Cardiac muscle cell (in vitro differentiated cells and primary cell): ENCODE measurements at regions not wholly inside any gene's neighbourhood (a gene's known extent, or its start where the extent isn't known, plus 50 kb on each side); places are given as distances from the start of the nearest gene placed in this dataset.
A peak's percentile ranks its signal among the peaks of the same experiment; 100 is the strongest.
"Not testable (repeated sequence)": the region's sequence is repeated elsewhere in the genome, so short reads cannot be mapped to it uniquely, and the experiment has no call there.

ENCODE experiments used
- DNase-seq, 2 donors: peaks; one replicate each; pipeline versions ENCODE4 v3.0.0 to v3.0.0-alpha.2; 2010 to 2017; ENCODE audit warnings: low read depth in 1 of 2, low spot score in 1 of 2
- H3K27ac ChIP-seq: fragments of 200-600 bp; sonication (generic); 2 replicates; pipeline ENCODE4 v1.5.1; 2016
- H3K27me3 ChIP-seq: fragments of 200-600 bp; sonication (generic); 2 replicates; pipeline ENCODE4 v1.6.0; 2016; ENCODE audit warnings: control low read depth
- H3K36me3 ChIP-seq: fragments of 200-600 bp; sonication (generic); 2 replicates; pipeline ENCODE4 v1.5.1; 2016; ENCODE audit warnings: control low read depth
- H3K4me1 ChIP-seq: fragments of 200-600 bp; sonication (generic); 2 replicates; pipeline ENCODE4 v1.8.1; 2017; ENCODE audit warnings: low read depth, mild to moderate bottlenecking, mixed run types
- H3K4me3 ChIP-seq: fragments of 200-600 bp; sonication (generic); 2 replicates; pipeline ENCODE4 v1.5.1; 2016; ENCODE audit warnings: mild to moderate bottlenecking
- H3K9me3 ChIP-seq: fragments of 200-600 bp; sonication (generic); 2 replicates; pipeline ENCODE4 v1.5.1; 2017; ENCODE audit warnings: low read depth, mild to moderate bottlenecking, control low read depth
- CTCF ChIP-seq: IDR thresholded peaks from 2 replicates; pipeline ENCODE4 v1.5.1; 2012; ENCODE audit warnings: low read depth, mild to moderate bottlenecking, low read length

GRCh38 chr10:84015877-84016595 is 123.3 kb upstream of the GHITM start:
- no peaks in the 10 kb centered on the region for H3K4me1 ChIP-seq
- no peaks in the 10 kb centered on the region for H3K9me3 ChIP-seq
- H3K27me3 ChIP-seq = no peaks in the 10 kb centered on the region
- TF ChIP-seq CTCF = no peak
- no peak overlapping the region for H3K4me3 ChIP-seq
- no peak for DNase-seq
- no peaks in the 10 kb centered on the region for H3K36me3 ChIP-seq
- H3K27ac ChIP-seq = no peak overlapping the region

GRCh38 chr10:84018826-84019225 is 120.5 kb upstream of the GHITM start:
- no peak for TF ChIP-seq CTCF
- no peaks in the 10 kb centered on the region for H3K4me1 ChIP-seq
- no peak overlapping the region for H3K4me3 ChIP-seq
- H3K27me3 ChIP-seq = no peaks in the 10 kb centered on the region
- no peaks in the 10 kb centered on the region for H3K9me3 ChIP-seq
- H3K36me3 ChIP-seq = no peaks in the 10 kb centered on the region
- DNase-seq = no peak
- H3K27ac ChIP-seq = no peak overlapping the region

GRCh38 chr10:84019854-84020458 is 119.4 kb upstream of the GHITM start:
- DNase-seq, H3K27me3 ChIP-seq, H3K4me3 ChIP-seq: not testable (repeated sequence)

GRCh38 chr10:84026821-84027257 is 112.5 kb upstream of the GHITM start:
- H3K27ac ChIP-seq = no peak overlapping the region
- TF ChIP-seq CTCF = peak; percentile 83
- no peaks in the 10 kb centered on the region for H3K9me3 ChIP-seq
- no peaks in the 10 kb centered on the region for H3K36me3 ChIP-seq
- H3K4me3 ChIP-seq = no peak overlapping the region
- H3K27me3 ChIP-seq = no peaks in the 10 kb centered on the region
- peak; percentile 27 to 42 for DNase-seq
- no peaks in the 10 kb centered on the region for H3K4me1 ChIP-seq

More at GRCh38 chr10:84019854-84020458, 119.4 kb upstream of the GHITM start:
- H3K9me3 ChIP-seq, H3K4me1 ChIP-seq, H3K36me3 ChIP-seq, H3K27ac ChIP-seq: not testable (repeated sequence)

- H3K9me3 ChIP-seq = no peaks in the 10 kb centered on the region
- no peak overlapping the region for H3K27ac ChIP-seq
- H3K36me3 ChIP-seq = no peaks in the 10 kb centered on the region
- DNase-seq = no peak
- no peak overlapping the region for H3K4me3 ChIP-seq
- TF ChIP-seq CTCF = no peak
- no peaks in the 10 kb centered on the region for H3K27me3 ChIP-seq
- no peaks in the 10 kb centered on the region for H3K4me1 ChIP-seq
These were observed 109.5 kb upstream of the GHITM start for GRCh38 chr10:84029840-84030239.

- Histone ChIP-seq H3K27me3 (no peaks in the 10 kb centered on the region), H3K36me3 (no peaks in the 10 kb centered on the region), H3K4me3 (no peak overlapping the region), H3K4me1 (no peaks in the 10 kb centered on the region), H3K27ac (no peak overlapping the region), H3K9me3 (no peaks in the 10 kb centered on the region)
- DNase-seq = no peak
- no peak for TF ChIP-seq CTCF
These were observed 101.3 kb upstream of the GHITM start for GRCh38 chr10:84038035-84038434.
